Midbrain (tissue), 1 donor: ENCODE measurements at regions not wholly inside any gene's neighbourhood (a gene's known extent, or its start where the extent isn't known, plus 50 kb on each side); places are given as distances from the start of the nearest gene placed in this dataset.
"Not testable (repeated sequence)": the region's sequence is repeated elsewhere in the genome, so short reads cannot be mapped to it uniquely, and the experiment has no call there.

Experiments used
- DNase-seq: peaks from one replicate; lab custom pipeline; 2025; lab: John Stamatoyannopoulos, UW

DNA sequence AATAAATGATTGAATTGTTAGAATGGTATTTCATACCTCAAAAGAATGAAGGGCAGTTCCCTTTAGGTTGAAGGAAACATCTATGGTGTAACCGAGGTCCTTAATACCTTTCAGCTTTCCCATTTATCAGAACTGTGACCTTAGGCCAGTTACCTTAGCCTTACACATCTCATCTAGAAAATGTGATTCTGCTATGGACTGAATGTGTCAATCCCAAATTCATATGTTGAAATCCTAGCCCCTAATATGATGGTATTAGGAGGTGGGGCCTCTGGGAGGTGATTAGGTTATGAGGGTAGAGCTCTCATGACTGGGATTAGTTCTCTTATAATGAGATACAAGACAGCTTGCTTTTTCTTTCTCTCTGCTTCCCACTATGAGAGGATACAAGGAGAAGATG is 441.9 kb downstream of the PLK2 start:
- no peak for DNase-seq

DNA sequence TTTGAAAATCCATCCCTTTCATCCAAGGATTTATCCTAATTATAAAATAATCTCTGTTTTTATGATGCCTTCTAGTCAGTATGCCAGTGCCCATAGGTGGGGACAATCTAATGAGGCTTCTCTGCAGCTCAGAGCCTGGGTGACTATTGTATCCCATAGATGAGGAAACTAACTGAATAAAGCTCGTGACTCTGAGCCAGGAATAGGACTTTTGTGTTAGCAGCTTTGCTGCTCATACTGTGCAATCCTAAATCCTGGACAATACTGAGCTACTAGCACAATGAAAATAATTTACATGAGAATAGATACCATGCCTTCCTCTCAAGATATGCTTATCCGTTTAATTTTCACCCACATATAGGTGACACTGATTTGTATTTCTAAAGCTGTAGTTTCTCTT is 443.0 kb downstream of the PLK2 start:
- no peak for DNase-seq

DNA sequence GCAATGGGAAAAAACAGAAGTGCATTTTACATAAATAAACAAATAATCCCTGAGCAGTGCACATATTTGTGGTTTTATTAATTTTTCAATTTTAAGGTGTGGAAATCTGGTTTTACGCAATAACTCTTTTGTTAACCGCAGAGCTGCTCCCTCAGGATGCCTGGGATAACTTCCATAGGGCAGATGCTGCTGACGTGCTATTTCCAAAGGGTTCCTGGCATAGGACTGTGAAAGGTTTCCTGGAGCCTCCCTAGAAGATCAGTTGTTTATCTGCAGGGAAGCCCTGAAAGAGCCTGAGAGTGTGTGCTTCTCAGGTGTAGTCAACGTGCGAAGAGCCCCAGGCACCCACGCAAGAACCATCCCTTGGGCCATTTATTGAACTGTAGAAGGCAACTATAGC is 443.5 kb downstream of the PLK2 start:
- DNase-seq = no peak

DNA sequence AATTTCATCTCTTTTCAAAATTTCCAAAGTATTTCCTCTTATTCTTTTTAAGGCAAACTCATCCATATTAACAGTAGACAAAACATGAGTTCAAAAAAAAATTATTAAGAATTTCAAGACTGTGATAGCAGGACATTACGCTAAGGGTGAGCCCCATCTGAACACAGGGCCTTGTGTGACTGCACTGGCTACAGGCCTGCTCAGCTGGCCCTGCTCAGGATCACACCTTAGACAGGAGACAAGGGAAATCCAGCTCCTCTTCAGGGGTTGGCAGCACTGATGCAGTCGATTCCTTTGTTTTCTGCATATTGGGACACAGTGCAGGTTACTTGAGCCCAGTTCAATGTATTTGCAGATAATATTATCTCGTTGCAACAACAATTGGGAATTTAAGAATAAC is 444.7 kb downstream of the PLK2 start:
- no peak for DNase-seq

DNA sequence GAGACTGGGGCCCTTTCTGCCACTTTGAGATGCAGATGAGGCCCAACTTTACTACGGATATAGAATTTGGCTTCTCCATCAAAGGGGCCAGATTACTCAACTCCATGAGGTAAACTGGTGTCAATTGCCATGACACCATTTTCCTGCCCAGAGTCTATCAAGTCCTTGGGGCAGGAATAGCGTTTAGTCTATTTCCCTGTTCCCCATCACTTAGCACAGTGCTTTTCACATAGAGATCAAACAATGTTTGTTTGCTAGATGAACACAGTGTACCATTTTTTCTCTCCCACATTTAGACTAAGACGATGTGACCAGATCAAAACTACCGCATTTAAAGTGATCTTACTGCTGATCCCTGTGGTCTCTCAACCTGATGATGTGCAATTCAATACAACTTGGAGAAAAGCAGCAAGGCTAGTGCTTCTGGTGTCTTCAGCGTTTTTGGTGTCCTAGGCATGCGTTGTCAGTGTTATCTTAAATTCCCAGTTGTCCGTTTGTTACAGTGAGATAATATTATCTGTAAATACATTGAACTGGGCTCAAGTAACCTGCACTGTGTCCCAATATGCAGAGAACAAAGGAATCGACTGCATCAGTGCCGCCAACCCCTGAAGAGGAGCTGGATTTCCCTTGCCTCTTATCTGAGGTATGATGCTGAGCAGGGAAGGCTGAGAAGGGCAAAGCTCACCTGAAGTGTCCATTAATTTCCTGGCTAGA is 446.2 kb downstream of the PLK2 start:
- no peak for DNase-seq

DNA sequence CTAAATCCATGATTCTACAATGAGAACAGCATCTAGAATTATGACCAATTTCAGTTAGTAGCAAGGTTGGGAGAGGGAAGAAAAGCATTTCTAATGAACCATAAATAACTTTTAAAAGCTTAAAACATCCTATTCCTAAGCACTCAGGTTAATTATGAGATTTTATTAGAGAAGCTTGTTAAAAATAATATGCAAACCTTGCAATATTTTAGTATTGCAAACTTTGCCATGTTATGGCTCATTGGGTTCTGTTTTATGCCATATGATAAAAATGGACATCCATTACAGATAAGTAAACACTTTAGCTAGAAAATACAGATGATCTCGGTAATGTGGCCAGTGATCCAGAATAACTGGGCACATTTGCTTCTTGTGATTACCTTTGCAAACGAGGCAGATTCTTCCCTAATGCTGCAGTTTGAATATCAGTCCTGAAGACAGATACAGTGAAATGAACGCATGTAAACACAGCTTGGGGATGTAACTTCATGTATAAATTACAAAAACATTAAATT is 447.0 kb downstream of the PLK2 start:
- no peak for DNase-seq

DNA sequence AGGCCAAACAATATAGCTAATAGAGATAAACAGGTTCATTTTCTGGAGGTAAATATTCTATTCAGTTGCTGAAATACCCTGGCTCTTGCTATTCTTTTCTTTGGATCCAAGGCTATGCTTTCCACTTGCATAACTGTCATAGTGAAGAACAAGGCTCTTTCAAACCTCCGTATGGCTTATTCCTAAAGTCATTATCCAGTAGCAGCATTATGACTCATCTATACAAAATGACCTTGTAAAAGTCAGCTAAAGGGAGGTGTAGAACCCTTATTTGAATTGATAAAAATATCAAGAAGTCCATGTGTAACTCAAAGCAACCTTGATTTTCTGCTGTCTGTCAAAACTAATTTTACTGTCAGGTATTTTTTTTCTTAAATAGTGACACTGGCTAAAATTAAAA is 447.8 kb downstream of the PLK2 start:
- DNase-seq = no peak

DNA sequence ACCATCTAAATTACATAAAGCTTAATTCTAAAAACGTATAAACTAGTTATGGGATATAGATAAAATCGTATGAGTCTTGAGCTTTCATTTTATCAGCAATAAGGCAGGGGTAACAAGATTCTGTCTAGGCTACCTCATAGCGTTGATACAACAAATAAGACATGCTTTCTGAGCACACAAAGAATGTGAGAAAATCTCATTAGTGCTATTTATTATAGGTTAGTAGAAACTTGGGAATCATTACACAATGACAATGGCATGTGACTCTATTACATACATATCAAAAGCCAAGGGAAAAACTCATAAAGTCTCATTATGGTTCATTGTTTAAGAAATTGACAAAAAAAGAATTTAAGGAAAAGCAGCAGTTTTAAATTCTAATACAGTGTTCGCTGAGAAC is 448.6 kb downstream of the PLK2 start:
- DNase-seq = no peak

DNA sequence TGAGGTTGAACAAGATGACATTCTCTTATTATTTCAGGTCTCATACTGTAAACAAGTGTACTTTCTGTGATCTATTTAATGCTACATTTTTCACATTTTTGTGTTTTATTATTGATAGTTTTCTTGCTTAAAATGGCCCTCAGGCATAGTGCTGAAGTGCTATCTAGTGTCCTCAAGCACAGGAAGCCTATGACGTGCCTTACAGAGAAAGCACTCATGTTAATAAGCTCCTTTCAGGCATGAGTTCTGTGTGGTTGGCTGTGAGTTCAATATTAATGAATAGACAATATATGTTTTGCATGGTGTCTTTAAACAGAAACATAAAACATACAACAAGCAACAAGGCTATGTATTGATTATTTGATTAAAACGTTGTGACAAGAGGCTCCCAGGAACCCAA is 450.1 kb downstream of the PLK2 start:
- no peak for DNase-seq

DNA sequence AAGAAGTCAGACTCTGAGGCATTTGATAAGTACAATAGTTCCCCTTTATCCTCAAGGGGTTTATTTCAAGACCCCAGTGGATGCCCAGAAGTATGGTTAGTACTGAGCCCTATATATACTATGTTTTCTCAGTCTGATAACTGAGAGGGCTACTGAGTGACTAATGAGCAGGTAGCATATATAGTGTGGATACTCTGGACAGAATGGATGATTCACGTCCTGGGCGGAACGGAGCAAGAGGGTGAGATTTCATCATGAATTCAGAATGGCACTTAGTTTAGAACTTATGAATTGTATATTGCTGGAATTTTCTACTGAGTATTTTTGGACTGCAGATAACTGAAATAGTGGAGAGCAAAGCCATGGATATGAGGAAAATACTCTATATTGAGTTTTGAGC is 457.6 kb downstream of the PLK2 start:
- DNase-seq = no peak

DNA sequence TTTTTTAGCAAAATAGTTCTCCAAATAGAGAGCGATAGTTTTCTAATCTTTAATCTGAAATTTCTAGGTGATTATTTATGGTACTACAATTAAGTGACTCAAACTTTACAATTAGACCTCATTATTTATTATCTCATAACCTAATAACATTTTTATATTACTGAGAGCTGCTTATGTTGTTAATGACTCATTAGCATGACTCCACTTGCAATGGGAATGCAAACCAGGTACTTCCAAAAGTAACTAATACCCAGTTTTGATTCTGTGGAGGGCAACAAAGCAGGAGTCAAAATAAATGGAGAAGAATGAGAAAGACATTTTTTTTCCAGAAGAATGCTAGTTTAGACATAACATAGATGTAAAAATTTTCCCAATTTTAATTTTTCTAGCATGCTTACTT is 466.0 kb downstream of the PLK2 start:
- no peak for DNase-seq

DNA sequence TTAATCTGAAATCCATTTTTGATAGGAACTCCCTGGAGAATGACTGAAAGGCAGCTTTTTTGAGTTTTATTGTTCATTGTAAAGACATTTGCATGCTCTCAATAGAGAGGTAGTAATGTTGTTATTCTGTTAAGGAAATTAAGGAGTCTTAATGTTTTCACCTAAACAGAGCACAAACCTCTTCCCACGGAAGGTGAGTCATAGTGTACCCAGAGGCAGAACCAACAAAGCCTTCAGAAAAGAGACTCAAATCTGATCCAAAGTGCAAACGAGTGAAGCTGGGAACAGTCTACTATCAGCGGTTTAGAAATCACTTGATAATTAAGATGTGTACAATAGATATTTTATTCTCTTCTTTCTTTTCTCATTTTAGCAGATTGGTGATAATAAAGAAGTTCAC is 470.5 kb downstream of the PLK2 start:
- no peak for DNase-seq

DNA sequence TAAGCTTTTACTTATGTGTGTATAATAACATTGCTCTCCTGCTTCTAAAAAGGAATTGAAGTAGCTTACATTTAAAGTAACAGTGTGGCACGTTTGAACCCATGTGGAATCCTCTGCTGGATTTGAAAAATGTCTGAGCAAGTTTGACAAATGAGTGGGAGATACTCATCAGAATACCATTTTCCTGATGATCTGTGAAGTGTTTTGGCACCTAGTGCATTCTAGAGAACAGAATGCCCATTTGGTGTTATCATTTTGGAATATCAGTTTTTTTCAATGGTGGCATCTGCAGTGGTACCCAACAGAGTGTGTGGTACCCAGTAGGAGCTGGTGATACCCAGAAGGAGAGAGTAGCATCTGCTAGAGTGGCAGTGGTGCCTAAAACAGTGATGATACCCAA is 471.1 kb downstream of the PLK2 start:
- DNase-seq = no peak

DNA sequence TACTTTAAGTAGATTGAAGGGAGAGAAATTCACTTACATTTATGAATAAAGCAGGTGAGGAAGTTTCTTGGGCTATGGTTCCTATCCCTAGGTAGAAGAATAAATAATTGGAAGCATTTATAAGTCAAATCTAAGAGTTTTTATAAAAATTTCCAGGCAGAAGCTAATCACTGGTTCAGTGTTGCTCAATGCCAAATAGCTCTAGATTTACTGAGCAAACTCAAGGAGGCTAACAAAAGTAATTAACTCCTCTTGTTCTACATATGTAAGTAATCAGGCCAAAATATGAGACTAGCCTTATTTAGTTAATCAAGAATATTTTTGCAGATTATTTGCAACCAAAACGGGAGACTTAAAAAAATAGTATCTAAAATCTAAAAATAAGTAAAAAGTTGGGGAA is 472.3 kb downstream of the PLK2 start:
- no peak for DNase-seq

DNA sequence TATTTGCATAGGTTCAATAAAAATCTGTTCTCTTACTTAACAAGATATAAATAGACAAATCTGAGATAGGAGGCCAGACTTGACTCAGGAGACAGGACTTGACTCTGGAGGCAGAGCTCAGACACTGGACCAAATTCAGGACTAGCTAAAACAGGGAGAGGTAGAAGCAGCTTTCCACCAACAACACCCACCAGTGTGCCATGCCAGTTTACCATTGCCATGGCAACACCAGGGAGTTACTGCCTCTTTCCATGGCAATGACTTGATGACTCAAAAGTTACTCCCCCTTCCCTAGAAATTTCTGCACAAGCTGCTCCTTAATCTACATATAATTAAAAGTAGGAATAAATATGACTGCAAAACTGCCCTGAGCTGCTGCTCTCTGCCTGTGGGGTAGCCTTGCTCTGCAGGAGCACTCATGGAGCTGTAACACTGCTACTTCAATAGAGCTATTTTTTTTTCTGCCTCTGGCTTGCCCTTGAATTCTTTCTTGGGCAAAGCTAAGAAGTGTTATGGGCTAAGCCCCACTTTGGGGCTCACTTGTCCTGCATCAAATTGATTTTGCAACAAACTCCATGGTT is 473.0 kb downstream of the PLK2 start:
- DNase-seq = no peak

DNA sequence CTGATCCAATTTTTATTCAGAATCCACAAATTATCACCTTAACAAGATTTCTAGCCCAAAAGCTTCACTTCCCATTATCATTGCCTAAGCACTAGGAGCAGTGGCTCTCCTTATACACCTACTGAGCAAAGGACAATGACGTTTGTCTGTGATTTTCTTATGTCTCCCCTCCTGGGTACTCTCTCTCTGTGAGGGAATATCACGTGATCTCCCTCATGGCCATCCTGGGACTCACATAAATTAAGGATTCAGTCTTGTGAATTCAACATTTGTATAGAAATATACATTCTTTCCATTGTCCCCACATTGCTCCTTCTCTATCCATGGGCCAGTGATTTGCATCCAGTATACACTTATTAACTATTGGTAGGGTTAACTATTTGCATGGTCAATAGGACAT is 476.5 kb downstream of the PLK2 start:
- no peak for DNase-seq

DNA sequence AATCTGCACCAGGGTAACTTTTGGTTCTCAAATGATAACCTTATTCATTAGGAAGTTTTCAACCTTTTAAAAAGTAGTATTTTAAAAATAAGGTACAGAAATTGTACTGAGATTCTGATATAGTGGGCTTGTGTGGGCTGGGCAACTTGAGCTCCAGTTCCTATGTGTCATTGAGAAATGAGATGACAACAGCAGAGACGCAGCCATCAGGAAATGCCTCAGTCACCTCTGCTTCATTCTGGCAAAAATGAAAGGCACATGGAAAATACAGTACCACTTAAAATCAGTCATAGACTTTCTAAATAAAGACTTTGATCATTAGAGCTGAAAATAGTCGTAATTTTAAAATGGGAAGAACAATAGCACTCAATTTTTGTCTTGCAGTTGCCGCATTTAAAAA is 480.2 kb downstream of the PLK2 start:
- no peak for DNase-seq

DNA sequence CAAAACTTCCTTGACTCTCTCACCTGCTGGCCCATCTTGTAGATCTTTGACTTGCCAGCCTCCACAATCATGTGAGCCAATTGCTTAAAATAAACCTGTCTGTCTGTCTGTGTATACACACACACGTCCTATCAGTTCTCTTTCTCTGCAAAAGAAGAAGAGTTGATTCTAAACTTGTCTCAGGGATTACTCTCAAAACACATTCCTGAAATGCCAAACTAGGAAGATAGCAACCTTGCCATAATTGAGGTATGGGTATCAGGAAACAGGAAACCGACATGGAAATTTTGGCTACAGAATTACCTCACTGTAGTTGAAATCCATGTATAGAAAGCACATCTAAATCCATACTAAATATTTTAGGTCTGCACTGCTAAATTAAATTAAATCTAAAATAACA is 483.4 kb downstream of the PLK2 start:
- no peak for DNase-seq

DNA sequence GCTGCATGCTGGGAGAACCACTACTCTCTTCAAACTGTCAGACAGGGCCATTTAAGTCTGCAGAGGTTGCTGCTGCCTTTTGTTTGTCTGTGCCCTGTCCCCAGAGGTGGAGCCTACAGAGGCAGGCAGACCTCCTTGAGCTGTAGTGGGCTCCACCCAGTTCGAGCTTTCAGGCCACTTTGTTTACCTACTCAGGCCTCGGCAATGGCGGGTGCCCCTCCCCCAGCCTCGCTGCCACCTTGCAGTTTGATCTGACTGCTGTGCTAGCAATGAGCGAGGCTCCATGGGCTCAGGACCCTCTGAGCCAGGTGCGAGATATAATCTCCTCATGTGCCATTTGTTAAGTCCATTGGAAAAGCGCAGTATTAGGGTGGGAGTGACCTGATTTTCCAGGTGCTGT is 487.8 kb downstream of the PLK2 start:
- not testable (repeated sequence) for DNase-seq

DNA sequence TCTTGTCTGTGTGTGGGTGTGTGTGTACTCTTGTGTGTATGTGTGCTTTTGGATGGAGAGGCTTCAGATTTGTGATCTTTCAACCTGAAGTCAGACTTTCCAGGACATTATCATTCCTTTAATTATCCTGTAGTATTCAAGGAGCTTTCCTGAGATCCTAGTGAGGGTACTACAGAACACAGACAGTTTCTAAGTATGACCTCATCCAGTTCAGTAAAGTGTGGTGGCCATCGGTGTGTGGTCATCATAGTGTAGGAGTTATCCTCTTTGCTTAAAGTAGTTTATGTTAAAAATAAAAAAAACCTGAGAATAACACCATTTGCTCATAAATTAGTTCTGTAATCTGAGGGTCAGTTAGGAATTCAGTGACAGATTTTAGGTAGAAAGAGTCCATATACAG is 478.0 kb upstream of the ACTBL2 start:
- DNase-seq = no peak

DNA sequence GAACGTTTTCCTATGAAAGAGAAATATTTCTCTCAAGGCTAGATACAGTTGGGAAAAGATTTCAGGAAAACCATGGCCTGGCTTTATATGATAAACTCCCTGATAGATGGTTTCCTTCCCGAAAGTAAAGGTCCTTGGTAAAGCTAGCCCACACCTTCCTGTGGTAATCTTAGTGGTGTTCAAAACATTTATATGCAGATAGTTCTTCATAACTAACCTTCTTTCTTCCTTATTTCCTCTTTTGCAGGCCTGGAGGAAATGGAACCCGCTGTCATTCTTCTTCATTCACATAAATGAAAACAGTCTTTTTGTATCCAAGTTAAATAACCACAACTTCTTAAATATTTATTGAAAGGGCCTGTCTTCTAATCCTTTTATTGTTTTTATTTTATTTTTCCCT is 474.0 kb upstream of the ACTBL2 start:
- DNase-seq = no peak

DNA sequence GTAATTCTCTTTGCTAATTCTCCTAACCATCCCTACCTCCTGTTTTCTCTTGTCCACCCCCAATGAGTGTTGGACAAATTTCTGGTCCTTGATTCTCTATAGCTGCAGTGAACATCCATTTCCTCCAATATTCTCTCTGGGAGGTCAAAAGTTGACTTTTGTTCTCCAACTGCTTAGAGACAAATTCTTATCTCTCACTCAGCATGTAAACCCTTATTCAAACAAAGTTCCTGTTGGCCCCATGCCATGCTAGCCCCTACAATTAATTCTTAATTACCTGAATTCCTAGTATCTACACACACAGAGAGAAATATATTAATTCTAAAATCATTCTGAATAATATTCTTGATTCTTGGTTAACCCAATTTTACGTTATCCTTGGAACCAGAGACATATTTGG is 472.9 kb upstream of the ACTBL2 start:
- no peak for DNase-seq

DNA sequence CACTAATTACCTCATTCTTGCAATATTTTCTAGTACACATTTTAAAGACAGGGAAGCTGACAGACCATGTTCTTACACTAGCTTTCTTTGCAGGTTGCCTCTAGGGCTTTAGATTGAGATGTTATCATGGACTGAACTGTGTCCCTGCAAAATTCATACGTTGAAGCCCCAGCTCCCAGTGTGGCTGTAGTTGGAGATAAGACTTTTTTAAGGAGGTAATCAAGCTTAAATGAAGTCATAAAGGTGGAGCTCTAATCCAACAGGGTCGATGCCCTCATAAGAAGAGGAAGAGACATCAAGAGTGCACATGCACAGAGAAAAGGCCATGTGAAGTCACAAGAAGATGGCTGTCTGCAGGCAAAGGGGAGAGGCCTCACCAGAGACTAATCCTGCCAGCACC is 471.2 kb upstream of the ACTBL2 start:
- DNase-seq = no peak

DNA sequence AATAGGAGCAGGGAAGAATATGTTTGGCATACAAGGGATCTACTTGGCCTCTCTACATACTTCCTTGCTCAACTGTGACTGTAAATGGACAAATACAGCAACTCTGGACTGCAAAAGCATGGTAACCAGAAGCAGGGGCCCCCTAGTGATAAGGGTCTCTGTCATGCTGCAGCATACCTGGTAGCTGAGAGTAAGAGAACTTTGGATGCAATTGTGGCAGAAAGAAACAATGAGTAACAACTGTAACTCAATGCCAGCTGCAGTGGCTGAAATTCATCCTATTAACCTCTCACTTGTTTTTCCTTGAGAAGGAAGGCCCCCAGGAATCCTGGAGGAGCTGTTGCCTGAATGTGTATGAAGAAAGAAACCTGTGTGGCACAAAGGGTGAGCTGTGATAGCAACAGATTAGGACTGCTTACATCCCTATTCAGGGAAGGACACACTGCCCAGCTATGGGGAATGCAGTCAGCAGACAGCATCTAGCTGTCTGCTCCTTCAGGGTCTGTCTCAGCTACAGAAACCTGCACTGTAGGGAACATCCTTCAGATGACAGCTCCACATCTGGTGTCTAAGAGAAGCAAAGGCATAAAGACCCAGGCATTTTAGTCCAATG is 468.1 kb upstream of the ACTBL2 start:
- DNase-seq = no peak
